CD4-positive, alpha-beta T cell treated with Interleukin-1 beta for 1 hour (primary cell): ENCODE measurements at regions not wholly inside any gene's neighbourhood (a gene's known extent, or its start where the extent isn't known, plus 50 kb on each side); places are given as distances from the start of the nearest gene placed in this dataset.

Experiments
- DNase-seq, 2 donors: peaks; one replicate each; pipeline ENCODE4 v3.0.0-alpha.2; 2020 to 2022

DNA sequence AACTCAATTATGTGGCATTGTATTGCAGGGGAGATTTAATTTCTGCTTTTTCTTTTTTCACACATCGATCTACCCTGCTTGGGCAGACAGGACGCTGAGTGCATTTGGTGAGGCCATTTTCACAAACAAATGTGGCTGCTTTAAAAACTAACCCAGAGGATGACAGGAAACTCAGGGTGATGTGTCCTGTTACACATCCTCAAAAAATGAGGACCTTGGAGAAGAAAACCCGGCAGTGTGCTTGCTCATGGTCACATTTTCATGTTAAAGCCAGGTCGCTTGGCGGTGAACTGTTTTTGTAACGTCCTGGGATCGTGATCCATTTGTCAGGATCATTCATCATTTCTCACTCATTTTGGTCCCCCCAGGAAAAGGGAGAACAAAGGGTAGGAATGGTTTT is 478.3 kb upstream of the ADAMTS16 start:
- DNase-seq = no peak

DNA sequence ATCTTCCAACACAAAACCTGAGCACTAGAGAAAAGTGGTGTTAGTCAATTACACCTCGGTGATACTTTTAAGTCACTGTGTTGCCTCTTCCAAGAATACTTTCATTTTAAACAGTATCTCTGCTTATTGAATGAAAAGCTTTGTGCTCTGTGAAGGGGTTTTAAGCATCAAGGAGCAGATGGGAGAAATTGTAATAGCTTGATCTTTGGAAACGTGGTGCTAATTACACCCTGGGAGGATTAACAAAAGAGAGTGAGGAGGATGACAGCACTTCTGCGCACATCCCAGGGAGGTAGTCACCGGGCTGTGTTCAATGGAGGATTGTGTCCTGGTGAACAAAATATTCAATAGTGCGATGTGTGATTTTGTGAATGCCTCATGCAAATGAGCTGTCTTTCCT is 477.4 kb upstream of the ADAMTS16 start:
- no peak for DNase-seq

DNA sequence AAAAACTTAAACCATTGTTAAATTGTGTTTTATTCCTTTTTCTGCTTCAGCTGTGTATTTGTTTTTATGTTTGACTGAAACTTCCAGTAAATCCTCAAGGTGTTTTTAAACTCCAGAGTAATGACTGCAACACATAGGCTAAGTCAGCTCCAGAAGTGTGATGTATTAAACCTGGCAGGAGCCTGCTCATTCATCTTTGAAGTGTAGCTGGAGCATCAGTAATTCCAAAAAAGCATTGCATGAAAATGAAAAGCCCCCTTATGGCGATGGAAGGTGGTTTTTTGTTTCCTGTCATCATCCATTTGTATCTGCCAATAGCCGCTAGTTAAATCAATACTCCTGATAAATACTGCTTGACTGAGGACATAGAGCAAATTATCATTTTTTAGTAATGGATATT is 474.2 kb upstream of the ADAMTS16 start:
- no peak for DNase-seq

GRCh38 chr5:4674166-4674565 is 466.0 kb upstream of the ADAMTS16 start:
- no peak for DNase-seq

- DNase-seq = no peak
Observed at GRCh38 chr5:4676934-4677333, 463.2 kb upstream of the ADAMTS16 start.

GRCh38 chr5:4684946-4685345 is 455.2 kb upstream of the ADAMTS16 start:
- no peak for DNase-seq

DNA sequence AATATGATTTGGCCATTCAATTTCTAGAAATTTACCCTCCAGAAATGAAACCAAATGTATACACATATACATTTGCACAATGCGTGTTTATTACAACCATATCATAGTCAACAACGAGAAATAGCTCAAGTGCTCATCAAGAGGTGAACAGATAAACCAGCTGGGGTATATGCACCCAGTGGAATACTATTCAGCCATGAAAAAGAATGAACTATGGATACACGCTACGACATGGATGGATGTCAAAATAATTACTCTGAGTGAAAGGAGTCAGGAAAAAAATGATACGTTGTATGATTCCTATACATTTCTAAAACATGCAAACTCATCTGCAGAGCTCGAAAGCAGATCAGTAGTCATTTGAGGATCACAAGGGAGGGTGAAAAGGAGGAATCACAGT is 441.5 kb upstream of the ADAMTS16 start:
- DNase-seq = no peak

DNA sequence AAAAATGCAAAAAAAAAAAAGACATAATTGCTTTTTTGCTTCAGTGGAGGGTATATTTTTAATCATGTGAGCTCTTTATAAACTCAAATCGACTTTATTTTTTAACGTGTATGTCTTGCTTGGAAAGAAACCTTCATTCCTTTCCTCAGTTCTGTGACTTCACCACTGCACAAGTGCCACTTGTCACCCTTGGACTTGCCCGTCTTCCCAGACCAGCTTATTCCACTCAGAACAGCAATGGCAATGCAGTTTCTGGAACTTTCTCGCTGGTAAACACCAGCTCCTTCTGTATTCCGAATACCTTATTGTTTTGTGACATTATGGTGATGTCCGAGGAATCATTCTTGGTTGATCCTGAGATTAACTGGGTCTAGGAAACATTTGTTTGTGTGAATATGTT is 440.5 kb upstream of the ADAMTS16 start:
- DNase-seq = no peak

- no peak for DNase-seq
Observed at GRCh38 chr5:4700069-4700468, 440.1 kb upstream of the ADAMTS16 start.

DNA sequence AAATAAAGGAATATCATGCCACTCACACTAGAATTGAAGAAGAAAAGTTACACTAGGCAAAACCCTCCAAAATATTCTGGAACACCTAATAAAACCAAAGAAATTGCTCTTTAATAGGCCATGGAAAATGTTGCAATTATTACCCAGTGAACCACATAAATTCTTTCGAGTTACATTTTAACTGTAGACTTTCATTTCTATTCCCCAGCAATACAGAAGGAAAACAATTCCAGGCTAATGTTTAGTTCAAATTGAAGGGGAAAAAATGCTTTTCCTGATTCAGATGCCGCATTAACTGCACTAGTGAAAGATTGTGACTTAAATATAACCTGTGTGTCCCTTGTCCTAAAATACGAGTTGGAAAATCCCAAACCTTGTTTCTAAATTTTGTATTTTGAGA is 439.3 kb upstream of the ADAMTS16 start:
- DNase-seq = no peak

GRCh38 chr5:4703931-4704458 is 436.1 kb upstream of the ADAMTS16 start:
- DNase-seq = no peak

DNA sequence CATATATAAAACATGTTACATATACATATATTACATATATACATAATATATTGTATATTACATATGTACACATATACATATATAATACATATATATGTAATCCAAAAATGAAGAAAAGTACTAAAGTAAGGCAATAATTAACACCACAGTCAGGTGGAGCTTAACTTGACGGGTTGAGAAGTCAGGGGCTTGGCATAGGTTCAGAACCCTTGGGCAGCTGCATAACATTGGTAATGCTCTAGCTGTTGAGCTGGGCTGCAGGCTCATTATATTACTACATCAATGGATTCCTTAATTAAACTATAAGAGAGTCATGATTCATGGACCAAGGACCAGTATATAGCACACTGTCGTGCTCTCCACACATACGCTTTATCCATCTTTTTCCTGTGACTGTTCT is 435.2 kb upstream of the ADAMTS16 start:
- no peak for DNase-seq

DNA sequence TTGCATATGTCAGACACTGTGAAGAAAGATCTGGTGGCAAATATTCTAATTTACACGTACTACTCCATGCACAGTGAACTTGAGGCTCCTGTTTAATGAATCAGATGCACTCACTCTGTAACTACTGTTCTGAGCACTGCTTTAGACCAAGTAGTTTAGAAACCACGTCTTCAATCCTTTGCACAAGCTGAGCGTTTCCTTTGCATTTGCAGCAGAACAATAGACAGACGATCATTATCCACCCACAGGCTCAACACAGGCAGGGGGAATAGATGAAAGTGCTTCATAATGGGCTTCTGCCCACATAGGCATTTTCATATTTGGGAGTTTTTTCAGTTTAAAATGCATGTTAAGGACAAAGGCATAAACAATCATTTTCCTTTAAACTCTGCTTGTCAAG is 423.3 kb upstream of the ADAMTS16 start:
- DNase-seq = no peak

DNA sequence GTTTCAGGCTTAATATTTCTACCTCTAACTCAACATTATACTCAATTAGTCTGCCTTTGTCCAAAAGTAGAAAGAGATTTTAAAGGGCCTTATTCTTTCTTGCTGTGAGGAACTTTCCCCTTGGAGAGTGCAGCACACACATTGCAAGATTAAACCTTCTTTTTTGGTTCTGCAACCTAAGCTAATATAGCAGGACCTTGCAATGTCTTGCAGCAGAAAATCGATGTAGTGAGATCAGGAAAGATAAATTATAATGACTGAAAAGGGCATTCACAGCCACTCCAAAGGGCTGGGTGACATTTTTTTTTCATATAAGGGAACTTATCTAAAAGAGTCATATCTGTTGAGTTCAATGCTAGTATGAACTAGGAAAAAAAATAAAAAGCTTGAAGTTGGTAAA is 422.7 kb upstream of the ADAMTS16 start:
- DNase-seq = no peak

- DNase-seq = no peak
Observed at GRCh38 chr5:4720831-4721230, 419.3 kb upstream of the ADAMTS16 start.

DNA sequence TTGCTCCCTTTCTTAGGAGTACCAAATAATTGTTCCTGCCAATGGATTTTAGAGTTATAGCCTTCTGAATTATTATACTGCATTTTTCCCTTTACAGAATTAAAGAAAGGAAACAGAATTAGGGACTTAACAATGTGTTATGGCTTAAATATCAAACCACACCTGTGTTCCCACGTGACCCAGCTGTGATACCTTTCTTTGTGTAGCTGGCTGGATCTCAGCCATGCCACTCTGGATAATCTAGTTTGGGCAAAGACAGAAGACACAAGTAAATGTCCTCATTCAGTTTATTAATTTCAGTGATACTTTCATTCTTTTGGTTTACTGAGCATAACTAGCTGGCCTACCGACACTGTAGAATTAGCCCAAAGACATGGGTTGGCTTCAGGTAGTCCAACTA is 417.2 kb upstream of the ADAMTS16 start:
- no peak for DNase-seq

GRCh38 chr5:4725594-4725993 is 414.5 kb upstream of the ADAMTS16 start:
- no peak for DNase-seq

DNA sequence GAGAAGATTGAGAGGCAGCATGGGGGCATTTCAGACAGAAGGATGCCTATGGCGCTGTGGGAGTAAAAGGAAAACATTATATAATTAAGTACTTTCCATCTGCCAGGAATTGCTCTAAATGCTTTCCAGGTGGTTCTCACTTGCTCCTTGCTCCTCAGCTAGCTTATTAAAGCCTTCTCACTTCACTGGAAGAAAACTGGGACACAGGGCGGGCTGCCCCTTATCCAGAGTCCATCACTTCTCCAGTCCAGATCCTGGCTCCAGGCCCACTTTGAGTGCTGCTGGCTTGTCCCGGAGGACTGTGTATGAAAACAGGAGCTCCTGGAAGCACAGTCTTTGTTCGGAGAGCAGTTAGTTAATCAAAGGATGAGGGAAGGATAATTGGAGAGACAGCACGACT is 409.9 kb upstream of the ADAMTS16 start:
- DNase-seq = no peak

DNA sequence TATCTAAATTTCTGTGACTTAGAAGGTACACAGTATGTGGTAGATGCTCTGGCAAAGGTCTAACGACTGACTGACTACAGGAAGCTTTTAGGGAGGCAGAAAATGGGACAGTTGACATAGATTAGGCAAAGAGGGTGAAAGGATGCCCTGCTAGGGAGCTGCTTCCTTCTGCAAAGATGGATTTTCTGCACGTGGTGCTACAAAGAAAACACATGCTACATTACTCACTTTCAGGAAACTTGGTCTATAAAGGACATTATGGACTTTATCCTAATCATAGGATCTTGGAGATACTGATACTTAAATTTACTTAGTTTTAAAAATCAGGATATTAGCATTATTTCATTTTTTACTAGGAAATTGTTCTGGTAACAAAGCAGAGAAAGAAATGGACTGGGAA is 405.8 kb upstream of the ADAMTS16 start:
- DNase-seq = no peak

- no peak for DNase-seq
Observed at GRCh38 chr5:4735261-4735660, 404.9 kb upstream of the ADAMTS16 start.

DNA sequence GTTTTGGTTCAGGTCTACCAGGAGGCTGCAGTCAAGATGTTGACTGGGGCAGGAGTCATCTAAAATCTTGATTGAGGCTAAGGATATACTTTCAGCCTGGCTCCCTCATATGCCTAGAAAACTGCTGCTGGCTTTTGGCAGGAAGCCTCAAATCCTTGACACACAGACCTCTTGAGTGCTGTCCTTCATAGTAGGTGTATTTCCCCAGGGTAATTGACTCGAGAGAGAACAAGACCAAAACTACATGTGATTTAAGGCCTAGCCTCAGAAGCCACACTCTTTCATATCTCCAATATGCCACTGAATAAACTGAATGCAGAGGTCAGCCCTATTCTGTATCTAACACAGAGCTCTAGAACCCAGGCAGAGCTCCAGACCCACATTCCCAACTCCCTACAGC is 402.3 kb upstream of the ADAMTS16 start:
- no peak for DNase-seq

GRCh38 chr5:4738298-4738697 is 401.8 kb upstream of the ADAMTS16 start:
- DNase-seq = no peak

GRCh38 chr5:4740156-4740555 is 400.0 kb upstream of the ADAMTS16 start:
- no peak for DNase-seq

- DNase-seq = no peak
Observed at GRCh38 chr5:4758550-4758949, 381.6 kb upstream of the ADAMTS16 start.

GRCh38 chr5:4758996-4759395 is 381.1 kb upstream of the ADAMTS16 start:
- no peak for DNase-seq

DNA sequence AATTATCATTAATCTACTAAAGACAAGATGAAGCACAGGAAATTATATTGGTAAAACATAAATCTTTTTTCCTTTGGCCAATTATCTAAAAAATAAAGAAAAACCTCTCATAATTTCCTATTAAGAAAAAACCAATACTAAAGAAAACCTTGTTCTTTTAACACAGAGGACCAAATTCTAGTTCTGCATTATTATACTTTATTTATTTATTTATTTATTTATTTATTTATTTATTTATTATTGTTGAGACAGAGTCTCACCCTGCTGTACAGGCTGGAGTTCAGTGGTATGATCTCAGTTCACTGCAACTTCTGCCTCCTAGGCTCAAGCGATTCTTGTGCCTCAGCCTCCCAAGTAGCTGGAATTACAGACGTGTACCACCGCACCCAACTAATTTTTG is 377.8 kb upstream of the ADAMTS16 start:
- no peak for DNase-seq
